ENCODE measurements at regions not wholly inside any gene's neighbourhood (a gene's known extent, or its start where the extent isn't known, plus 50 kb on each side); places are given as distances from the start of the nearest gene placed in this dataset.

GRCh38 chr7:46390042-46390441 is 469.0 kb upstream of the IGFBP3 start:
- TF ChIP-seq CTCF (conservative IDR thresholded peaks at IDR 0.05; ENCODE audit: low read depth) = no peak
- CTCF ChIA-PET = no interaction called here
- no peak overlapping the region for H3K27ac ChIP-seq
- DNase-seq (ENCODE audit: low spot score) = no peak
- POLR2A ChIA-PET (ENCODE audit: low non-redundant PET) = no interaction called here

GRCh38 chr7:46389146-46389545 is 468.1 kb upstream of the IGFBP3 start:
- no peak for DNase-seq (ENCODE audit: low spot score)
- no peak for TF ChIP-seq CTCF (conservative IDR thresholded peaks at IDR 0.05; ENCODE audit: low read depth)
- ChIA-PET POLR2A (ENCODE audit: low non-redundant PET) (no interaction called here), CTCF (no interaction called here)
- no peak overlapping the region for H3K27ac ChIP-seq

- POLR2A ChIA-PET (ENCODE audit: low non-redundant PET) = no interaction called here
Measured at GRCh38 chr7:46387646-46388045, 466.6 kb upstream of the IGFBP3 start.

GRCh38 chr7:46386428-46387399 is 465.6 kb upstream of the IGFBP3 start:
- no peak overlapping the region for H3K27ac ChIP-seq
- no peak for DNase-seq (ENCODE audit: low spot score)
- ChIA-PET POLR2A (ENCODE audit: low non-redundant PET) (no interaction called here), CTCF (interaction anchor here (0.5 to 0.7 kb wide), 2 partner anchors 478 to 1318 kb away, joined by 3 read pairs; no protein-coding TSS in a partner anchor)
- no peak for TF ChIP-seq CTCF (conservative IDR thresholded peaks at IDR 0.05; ENCODE audit: low read depth)

More at GRCh38 chr7:46387646-46388045, 466.6 kb upstream of the IGFBP3 start:
- TF ChIP-seq CTCF (conservative IDR thresholded peaks at IDR 0.05; ENCODE audit: low read depth) = no peak
- no peak overlapping the region for H3K27ac ChIP-seq
- no peak for DNase-seq (ENCODE audit: low spot score)
- CTCF ChIA-PET = no interaction called here

GRCh38 chr7:46385662-46386309 is 464.7 kb upstream of the IGFBP3 start:
- POLR2A ChIA-PET (ENCODE audit: low non-redundant PET) = no interaction called here
- CTCF ChIA-PET = interaction anchor here (0.7 kb wide), 1 partner anchor 1317 kb away, joined by 3 read pairs; no protein-coding TSS in a partner anchor
- no peak overlapping the region for H3K27ac ChIP-seq
- DNase-seq (ENCODE audit: low spot score) = peak; percentile 55
- no peak for TF ChIP-seq CTCF (conservative IDR thresholded peaks at IDR 0.05; ENCODE audit: low read depth)

- no peak overlapping the region for H3K27ac ChIP-seq
- no peak for TF ChIP-seq CTCF (conservative IDR thresholded peaks at IDR 0.05; ENCODE audit: low read depth)
- POLR2A ChIA-PET (ENCODE audit: low non-redundant PET) = no interaction called here
- DNase-seq (ENCODE audit: low spot score) = peak; percentile 57
- CTCF ChIA-PET = no interaction called here
Measured at GRCh38 chr7:46383605-46384004, 462.5 kb upstream of the IGFBP3 start.

Measured in RWPE1 (cell line).